ENCODE measurements at regions not wholly inside any gene's neighbourhood (a gene's known extent, or its start where the extent isn't known, plus 50 kb on each side); places are given as distances from the start of the nearest gene placed in this dataset.

GRCh38 chr11:25862159-25862558 lies 469.8 kb upstream of the ANO3 start:
- FAIRE-seq = no peak
- DNase-seq (ENCODE audit: low spot score) = no peak

GRCh38 chr11:25863986-25864385 lies 467.9 kb upstream of the ANO3 start:
- FAIRE-seq (no peak), DNase-seq (ENCODE audit: low spot score) (no peak)

GRCh38 chr11:25876456-25876965 lies 455.4 kb upstream of the ANO3 start:
- DNase-seq (ENCODE audit: low spot score) = no peak
- FAIRE-seq = no peak

- FAIRE-seq = no peak
These were observed 445.9 kb upstream of the ANO3 start for GRCh38 chr11:25886036-25886435.

GRCh38 chr11:25890626-25891260 lies 441.2 kb upstream of the ANO3 start:
- no peak for FAIRE-seq
- DNase-seq (ENCODE audit: low spot score) = no peak

More at GRCh38 chr11:25886036-25886435, 445.9 kb upstream of the ANO3 start:
- DNase-seq (ENCODE audit: low spot score) = no peak

- DNase-seq (ENCODE audit: low spot score) = no peak
- FAIRE-seq = no peak
These were observed 440.0 kb upstream of the ANO3 start for GRCh38 chr11:25891960-25892359.

- FAIRE-seq = no peak
These were observed 432.2 kb upstream of the ANO3 start for GRCh38 chr11:25899617-25900160.

GRCh38 chr11:25900814-25901213 lies 431.1 kb upstream of the ANO3 start:
- FAIRE-seq (no peak), DNase-seq (ENCODE audit: low spot score) (no peak)

More at GRCh38 chr11:25899617-25900160, 432.2 kb upstream of the ANO3 start:
- DNase-seq (ENCODE audit: low spot score) = no peak

GRCh38 chr11:25901415-25901814 lies 430.5 kb upstream of the ANO3 start:
- DNase-seq (ENCODE audit: low spot score) (no peak), FAIRE-seq (no peak)

GRCh38 chr11:25902476-25902875 lies 429.5 kb upstream of the ANO3 start:
- DNase-seq (ENCODE audit: low spot score) = no peak
- no peak for FAIRE-seq

- FAIRE-seq (no peak), DNase-seq (ENCODE audit: low spot score) (no peak)
These were observed 423.2 kb upstream of the ANO3 start for GRCh38 chr11:25908726-25909125.

- DNase-seq (ENCODE audit: low spot score) = no peak
- no peak for FAIRE-seq
These were observed 421.8 kb upstream of the ANO3 start for GRCh38 chr11:25910086-25910485.

- FAIRE-seq (no peak), DNase-seq (ENCODE audit: low spot score) (no peak)
These were observed 411.6 kb upstream of the ANO3 start for GRCh38 chr11:25920356-25920755.

- DNase-seq (ENCODE audit: low spot score) (no peak), FAIRE-seq (no peak)
These were observed 407.3 kb upstream of the ANO3 start for GRCh38 chr11:25924586-25924985.

GRCh38 chr11:25925359-25925758 lies 406.6 kb upstream of the ANO3 start:
- FAIRE-seq = no peak
- no peak for DNase-seq (ENCODE audit: low spot score)

GRCh38 chr11:25927411-25927953 lies 404.4 kb upstream of the ANO3 start:
- no peak for DNase-seq (ENCODE audit: low spot score)
- FAIRE-seq = no peak

GRCh38 chr11:25928076-25928475 lies 403.9 kb upstream of the ANO3 start:
- DNase-seq (ENCODE audit: low spot score) (no peak), FAIRE-seq (no peak)

GRCh38 chr11:25938952-25939351 lies 393.0 kb upstream of the ANO3 start:
- no peak for FAIRE-seq
- no peak for DNase-seq (ENCODE audit: low spot score)

- DNase-seq (ENCODE audit: low spot score) (no peak), FAIRE-seq (no peak)
These were observed 392.2 kb upstream of the ANO3 start for GRCh38 chr11:25939691-25940090.

GRCh38 chr11:25941353-25941752 lies 390.6 kb upstream of the ANO3 start:
- FAIRE-seq = no peak
- DNase-seq (ENCODE audit: low spot score) = no peak

- DNase-seq (ENCODE audit: low spot score) (no peak), FAIRE-seq (no peak)
These were observed 388.9 kb upstream of the ANO3 start for GRCh38 chr11:25943031-25943430.

GRCh38 chr11:25943777-25944661 lies 387.9 kb upstream of the ANO3 start:
- DNase-seq (ENCODE audit: low spot score) (no peak), FAIRE-seq (no peak)

All from urothelium cell line (cell line).